Endometrium (tissue), 2 donors: ENCODE measurements at regions not wholly inside any gene's neighbourhood (a gene's known extent, or its start where the extent isn't known, plus 50 kb on each side); places are given as distances from the start of the nearest gene placed in this dataset.
A peak's percentile ranks its signal among the peaks of the same experiment; 100 is the strongest.

Experiments
- FAIRE-seq: peaks from 2 replicates; lab custom pipeline; 2012; peaks lifted over from hg19 to GRCh38; lab: Jason Lieb, UNC
- donor health status: control.
- donor health status: control.

DNA sequence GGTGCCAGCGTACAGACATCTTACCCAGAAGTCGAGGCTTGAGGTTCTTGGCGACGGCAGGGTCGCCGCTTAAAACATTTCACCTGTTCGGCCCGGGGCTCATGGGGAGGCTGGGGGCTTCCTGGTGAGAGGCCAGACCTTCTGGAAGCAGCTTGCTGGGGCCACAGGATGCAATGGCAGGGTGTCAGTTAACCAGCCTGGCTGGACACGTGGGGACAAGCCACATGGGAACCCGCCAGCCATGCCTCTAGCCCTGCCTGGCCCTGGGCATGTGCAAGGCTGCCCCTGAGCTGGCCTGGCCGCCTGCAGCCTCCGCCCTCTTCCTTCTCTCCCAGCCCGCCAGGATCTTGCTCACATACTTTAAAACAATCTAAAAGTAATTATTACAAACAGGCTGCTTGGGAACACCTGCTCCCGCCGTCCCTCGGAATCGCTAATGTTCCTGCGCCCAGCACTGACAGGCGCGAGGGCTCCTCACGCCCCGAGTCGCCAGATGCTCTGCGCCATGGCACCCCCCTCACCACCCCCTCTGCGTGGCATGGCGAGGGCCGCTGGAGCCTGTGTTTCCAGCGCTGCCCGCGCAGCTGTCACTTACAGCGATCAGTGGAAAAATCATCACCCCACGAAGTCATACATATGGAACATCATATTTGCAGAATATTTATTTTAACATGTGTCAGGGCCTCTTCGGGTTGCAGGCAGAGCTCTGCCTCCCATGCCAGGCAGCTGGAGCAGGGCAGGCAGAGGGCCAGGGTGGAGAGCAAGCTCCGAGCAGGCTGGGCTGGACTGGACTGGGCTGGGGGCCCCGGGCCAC, 188.7 kb upstream of the GSE1 start:
- no peak for FAIRE-seq

DNA sequence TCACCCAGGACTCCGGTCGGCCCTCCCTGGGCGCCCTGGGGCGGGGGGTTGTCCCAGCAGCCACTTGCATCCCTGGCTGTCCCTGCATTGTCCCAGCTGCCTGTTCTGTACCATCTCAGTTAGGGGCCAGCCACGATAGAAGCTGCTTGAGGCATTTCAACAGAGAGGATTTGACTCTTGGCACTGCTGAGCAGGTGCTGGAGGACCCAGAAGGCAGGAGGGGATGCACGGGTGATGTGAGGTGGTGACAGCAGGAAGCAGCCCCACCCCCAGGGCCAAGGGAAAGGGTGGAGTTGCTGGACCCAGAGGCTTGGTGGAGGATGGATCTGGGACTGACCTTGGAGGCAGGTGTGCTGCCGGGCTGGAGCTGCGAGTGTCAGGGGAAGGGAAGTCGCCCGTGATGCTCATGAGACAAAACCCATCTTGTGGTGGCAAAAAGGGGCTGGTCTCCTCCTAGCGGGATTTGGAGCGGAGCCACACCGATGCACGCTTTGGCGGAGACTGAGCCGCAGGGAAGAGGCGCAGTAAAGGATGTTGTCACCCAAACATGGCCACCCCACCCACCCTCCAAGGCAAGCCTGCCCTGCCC, 188.0 kb upstream of the GSE1 start:
- FAIRE-seq: no peak

DNA sequence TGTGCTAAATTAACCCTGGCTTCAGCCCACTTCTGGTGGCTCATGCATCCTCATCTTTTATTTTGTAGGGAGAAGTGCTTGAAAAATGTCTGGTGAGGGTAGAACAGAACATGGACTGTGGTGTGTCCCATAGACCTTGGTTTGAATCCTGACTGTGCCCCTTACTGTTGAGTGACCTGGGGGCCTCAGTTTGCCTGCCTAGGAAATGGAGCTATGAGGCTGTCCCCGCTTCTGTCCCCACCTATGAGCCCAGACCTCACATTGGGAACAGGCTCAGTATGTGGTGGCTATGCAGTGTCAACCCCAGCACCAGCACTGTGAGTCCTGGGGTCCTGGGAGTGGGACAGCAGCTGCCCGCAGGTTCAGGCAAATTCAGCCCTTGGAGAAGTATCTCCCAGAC, 186.3 kb upstream of the GSE1 start:
- FAIRE-seq: no peak

DNA sequence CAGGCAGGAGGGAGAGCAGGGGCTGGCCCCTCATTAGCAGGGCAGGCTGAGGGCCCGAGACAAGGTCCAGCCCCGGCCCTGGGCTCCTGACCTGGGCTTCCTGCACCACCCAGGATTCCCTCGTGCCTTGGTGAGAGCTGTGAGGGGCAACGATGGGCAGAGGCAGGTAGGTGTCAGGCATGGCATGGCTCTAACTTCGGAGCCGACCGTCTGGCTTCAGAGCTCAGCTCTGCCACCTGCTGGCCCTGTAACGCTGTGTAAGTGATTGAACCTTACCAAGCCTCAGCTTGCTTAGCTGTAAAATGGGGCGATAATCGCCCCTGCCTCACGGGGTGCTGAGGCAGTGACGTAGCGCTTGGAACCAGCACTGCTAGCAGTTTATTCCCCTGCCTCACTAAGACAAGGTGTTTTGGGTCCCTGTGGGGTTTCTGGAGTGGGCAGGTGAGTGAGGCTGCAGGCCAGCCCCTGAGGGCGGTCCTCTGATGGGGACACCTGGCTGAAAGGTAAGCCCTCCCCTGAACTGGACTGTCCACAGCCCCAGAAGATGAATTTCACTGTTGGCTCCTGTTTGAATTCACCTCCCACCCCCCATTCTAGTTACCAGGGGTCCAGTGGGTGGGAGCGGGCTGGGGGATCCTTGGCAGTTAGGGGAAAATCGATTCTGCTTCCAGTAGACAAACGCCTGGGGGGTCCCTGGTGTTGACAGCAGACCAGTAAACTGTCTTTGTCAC, 184.8 kb upstream of the GSE1 start:
- no peak for FAIRE-seq

DNA sequence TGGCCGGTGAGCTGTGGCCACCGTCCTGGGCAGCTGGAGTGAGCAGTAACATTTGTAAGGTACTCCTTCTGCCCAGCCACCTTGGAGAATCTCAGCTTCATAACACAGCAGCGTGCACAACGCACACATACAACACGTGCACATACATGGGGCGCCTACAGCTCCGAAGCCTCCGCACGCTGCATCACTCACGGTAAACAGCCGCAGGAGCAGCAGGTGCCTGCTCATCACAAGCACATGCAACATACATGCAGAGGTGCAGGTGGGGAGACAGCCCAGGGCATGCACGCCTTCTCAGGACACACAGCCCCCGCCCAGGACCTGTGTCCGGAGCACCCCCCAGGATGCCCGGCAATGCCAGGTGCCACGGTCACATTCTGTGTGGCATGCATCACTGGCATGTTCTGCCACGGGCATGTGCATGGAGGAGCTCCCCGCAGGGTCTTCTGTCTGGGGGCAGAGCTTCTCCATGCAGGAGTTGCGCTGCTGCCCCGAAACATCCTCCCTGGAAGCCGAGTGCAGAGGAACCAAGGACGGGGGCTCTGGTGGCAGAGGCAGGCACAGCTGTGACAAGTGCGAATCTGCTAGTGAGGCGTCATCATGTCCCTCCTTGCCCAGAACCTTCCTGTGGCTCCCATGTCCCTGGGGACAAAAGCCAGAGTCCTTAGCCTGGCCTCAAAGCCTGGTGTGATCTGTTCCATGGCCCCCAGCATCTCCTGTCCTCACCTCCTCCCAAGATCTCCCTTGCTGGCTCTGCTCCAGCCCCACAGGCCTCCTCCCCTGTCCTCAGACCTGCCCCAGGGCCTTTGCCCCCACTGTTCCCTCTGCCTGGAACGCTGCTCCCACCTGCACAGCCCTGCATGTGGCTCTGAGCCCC, 184.0 kb upstream of the GSE1 start:
- FAIRE-seq: no peak

DNA sequence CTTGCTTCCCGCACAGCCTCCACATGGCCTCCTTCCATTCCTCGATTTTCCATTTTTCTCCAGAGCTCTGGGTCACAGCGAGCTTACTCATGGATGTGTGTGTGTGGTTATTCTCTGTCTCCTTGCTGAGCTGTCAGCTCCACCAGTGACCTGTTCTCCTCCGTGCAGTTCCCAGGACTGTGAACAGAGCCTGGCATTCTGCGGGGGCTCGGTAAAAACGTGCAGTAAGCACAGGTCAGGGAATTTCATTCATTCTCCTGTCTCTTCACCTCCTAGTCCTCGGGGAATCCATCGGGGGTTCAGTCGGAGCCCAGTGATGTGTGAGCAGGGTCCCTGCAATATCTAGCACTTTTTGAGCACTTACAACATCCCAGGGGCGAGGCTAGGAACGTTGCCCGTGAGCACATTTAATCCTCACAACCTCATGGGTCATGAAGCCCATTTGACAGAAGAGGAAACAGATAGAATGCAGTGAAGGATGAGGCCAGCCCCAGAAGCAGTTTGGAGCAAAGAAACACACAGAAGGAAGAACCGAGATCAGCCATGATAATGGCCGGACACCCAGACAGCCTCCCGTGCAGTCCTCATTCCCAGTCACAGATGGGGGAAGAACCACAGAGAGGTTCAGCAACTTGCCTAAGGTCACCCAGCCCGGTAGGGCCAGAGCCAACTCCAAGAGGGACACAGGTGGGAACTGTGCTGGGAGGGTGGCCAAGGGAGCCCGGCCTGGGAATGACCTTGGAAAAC, 183.2 kb upstream of the GSE1 start:
- FAIRE-seq: no peak

DNA sequence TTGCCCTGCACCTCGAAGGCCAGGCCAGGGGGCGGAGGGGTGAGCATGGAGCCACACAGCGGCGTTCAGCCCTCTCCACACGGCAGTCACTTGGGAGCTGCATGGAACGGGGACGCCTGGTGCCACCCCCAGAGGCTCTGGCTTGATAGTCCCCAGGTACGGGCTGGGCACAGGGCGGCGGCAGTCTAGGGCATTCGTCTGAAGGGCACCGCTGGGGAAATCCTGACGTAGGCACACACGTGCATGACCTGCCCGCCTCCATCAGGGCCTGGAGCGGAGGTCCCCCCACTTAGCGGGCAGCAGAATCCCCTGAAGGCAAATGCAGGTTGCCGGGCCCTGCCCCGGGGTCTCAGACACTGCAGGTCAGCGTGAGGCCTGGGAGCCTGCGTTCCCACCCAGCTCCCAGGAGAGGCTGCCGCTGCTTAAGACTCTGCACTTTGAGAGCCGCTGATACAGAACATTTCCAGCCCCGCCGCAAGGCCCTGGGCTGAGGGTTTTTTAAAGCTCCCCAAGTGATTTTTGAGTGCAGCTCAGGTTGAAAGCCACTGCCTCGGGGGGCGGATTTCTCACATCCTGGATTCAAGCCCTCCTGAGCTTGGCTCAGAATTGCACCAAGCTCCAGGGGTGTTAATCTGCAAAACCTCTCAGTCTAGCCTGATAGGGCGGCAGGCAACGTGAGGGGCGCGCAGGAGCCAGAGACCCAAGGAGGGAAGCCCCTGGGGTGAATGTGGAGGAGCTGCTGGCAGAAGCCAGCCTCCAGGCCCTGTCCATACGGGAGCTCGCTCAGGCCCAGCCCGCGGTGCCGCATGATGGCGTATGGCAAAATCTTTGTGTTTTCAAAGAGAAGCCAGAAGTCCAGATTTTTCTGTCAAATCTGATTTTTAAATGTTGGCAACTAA, 182.3 kb upstream of the GSE1 start:
- no peak for FAIRE-seq

DNA sequence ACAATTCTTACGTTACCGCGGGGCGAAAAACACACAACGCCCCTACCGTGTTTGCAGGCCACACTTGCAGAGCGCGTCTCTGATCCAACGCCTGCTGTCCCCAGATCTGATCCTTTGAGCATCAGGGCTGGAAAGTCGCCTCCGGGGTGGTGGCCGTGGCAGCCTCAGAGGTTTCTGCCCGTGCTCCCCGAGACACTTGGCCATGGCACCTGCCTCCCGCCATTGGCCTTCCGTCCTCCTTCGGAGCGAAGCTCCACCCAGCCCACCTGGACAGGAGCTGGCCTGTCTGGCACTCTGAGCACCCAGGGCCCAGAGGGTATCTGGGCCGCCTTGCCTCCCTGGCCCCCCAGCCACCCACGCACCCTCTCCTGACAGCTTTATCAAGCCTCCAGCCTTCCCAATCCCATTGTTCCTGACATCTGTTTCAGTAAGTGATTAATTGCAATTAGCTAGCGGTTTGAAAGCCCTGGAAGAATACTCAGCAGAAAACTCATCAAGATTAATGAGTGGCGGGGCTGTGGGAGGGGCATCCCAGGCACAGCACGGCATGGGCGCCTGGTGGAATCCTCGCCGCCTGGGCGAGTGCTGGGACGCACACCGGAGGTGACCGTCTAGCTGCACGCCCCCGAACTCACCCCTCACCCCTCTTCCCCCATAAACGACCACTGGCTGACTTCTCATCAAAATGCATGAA, 181.5 kb upstream of the GSE1 start:
- FAIRE-seq: no peak

DNA sequence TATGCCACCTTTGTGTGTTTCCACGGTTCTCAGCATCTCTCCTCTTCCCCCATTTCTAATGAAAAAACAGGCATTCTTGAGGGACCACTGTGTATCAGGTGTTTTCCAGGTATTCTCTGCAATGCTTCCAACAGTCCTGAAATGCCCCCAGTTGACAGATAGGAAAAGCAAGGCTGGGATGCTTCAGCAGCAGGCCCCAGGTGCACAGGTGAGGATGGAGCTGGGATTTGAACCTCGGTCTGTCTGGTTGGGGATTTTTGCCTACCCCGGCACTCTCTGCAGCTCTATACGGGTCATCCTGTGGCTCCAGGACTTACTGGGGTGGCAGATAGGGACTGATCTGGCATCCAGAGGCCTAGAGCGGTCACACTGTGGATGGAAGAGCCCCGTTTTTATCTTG, 180.5 kb upstream of the GSE1 start:
- no peak for FAIRE-seq

DNA sequence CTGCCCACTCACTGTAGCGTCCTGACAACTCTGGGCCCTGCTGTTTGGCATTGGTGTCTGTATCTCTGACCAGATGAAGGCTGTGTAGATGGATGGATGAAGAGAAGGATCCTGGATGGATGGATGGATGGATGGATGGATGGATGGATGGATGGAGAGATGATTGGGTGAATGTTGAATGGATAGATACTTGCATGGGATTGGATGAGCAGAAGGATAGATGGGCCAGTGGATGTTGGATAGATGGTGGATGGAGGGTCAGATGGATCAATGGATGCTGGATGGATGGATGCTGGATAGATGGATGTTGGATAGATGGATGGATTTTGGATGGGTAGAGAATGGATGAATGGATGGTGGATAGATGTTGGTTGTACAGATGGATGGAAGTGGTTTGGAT, 179.6 kb upstream of the GSE1 start:
- FAIRE-seq: no peak

DNA sequence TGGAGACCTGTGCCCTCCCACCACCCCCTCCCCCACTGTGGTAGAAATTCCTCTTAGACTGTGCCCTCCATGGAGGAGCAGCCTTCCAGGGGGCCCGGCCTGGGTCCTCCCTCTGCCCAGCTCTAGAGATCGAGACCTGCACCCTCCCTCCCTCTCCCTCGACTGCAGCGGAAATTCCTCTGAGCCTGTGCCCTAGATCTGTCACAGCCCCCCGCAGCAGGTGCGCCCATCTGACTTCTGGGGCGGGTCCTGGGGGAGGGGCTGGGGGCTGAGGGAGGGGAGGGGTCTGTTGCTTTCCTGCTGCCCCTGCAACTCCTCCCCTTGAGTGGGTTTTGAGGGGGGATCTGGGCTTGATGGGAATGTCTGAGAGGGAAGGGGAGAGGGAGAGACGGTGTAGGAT, 177.8 kb upstream of the GSE1 start:
- no peak for FAIRE-seq

DNA sequence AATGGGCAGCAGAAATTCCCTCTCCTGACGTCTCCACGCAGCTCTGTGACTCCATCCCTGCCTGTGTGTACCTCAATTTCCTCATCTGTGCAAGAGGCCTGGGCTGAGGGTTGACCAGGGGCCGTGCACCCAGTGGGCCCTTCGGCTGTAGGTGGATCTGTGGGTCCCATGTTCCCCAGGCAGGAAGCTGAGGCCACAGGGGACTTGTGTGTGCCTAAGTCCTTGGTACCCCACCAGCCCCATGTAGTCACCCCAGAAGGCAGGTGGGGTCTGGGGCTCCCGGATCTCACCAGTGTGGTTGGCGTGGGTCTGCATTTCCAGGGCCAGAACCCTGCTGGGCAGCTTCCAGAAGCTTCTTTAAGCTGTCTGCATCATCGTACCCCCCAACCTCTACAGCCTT, 177.4 kb upstream of the GSE1 start:
- FAIRE-seq: no peak

DNA sequence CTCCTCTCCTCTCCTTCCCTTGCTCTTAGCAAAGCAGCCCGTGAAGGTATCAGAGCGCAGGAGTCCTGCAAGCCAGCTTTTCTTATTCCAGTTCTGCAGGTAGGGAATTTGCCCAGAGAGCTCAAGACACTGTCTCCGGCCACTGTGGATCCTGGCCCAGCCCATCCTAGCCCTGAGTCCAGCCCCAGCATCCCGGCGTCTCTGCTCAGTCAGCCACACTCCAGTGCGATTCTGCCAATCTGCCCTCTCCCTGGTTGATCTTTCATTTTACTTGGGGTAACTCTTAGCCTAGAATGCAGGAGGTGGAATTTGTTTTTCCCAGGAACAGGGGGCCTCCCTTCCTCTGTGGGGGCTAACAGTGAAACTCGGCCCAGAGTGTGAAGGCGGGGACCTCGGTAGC, 176.9 kb upstream of the GSE1 start:
- FAIRE-seq: no peak

DNA sequence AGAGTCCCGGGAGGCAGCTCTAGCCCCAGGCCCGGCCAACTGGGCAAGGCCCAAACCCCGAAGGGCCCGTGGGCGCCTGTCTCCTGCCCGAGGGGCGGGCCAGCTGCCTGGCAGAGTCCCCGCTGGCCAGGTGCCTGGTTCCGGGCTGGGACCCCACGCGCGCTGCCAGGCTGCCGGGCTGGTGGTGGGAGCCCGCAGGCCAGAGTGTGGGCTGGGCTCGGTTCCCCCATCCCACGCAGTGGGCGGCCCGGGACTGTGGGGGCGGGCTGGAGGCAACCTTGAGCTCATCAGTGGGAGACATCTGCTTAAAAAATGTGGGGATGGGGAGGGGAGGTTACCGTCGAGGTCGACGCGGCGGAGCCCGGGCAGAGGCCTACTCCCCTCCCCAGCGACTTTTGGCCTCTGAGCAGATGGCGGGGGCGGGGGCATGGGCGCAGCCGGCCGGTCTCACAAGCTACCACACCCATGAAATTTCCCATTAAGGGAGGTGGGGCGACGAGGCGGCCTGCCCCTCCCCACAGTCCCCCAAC, 176.4 kb upstream of the GSE1 start:
- no peak for FAIRE-seq

DNA sequence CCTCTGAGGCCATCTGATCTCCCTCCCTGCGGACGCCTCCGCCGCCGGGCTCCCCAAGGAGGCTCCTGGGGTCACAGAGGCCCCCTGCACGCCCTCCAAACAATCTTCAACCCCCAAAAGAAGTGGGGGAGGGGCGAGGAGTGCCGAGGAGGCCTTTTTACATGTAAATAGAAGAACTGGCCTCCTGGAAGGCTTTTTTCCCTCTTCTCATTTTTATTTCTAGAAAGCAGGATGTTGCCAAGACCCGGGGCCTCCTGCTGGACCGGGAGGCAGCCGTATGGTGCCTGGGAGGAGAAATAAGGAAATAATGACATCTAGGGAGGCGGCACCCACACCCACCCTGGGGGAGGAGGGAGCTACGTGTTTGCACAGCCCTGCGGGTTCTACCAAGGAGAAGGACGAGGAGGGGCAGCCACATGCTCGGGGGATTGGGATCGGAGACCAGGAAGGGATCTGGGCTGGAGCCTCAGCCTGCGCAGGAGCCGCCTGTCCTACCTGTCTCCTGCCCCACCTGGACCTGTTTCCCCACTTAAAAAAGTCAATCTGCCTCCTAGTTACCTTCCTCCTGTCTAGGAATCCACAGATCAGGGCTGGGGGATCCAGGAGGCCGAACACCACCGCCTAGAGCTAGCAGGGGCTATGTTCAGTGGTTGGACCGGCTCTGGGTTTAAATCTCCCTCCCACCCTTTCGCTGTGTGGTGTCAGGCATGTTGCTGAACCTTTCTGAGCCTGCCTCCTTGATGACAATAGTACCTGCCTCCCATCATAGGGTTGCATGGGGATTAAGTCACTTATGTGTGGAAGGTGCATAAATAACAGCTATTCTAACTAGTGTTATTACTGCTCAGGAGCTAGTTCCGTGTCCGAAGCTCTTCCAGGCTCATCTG, 175.7 kb upstream of the GSE1 start:
- FAIRE-seq: peak; percentile 66

DNA sequence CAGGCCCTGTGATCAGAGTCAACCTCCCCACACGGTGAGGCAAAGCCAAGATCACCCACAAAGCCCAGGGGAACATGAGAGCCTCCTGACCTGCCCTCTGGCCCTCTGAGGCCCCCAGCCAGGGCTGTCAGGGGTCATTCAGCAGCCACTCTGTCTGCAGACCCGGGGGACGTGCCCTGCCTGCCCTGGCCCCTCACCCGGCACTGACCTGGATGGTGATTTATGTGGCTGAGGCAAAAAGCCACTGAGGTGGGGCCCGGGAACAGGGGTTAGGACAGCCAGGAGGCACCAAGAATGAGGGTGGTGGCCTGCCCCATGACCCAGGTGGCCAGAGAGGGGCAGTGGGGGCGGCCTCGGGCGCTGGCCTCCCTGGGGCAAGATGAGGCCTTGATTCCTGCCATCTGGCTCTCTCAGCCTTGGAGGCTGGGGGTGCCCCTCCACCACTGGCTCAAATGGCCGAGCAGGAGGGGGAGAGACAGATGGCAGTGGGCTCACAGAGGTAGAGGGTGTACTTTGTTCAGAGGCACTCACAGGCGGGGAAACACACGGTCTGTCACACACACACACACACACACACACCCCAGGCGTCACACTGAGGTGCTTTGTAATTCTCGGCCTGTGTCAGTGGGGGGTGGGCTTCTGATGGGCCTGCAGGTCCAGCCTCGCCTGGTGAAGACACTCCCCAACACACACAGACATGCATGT, 174.0 kb upstream of the GSE1 start:
- no peak for FAIRE-seq

DNA sequence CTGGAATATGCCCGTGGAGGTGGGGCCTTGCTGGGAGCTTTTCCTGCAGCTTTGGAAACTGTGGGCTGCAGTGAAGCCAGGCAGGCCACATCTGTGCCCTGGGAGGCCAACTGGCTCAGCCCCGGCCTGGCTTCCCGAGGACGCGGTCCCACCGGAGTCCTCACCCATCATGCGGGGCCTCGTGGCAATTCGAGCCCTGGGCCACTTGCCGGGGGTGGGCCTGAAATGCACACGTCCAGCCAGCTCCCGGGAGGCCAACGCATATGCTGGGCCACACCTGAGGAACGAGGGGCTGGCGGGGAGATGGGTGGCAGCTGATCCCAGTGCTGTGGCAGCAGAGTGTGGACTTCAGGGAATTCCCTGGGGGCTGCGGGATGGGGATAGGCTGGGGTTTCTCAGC, 172.4 kb upstream of the GSE1 start:
- FAIRE-seq: no peak
